Pons (tissue), 1 donor: ENCODE measurements at regions not wholly inside any gene's neighbourhood (a gene's known extent, or its start where the extent isn't known, plus 50 kb on each side); places are given as distances from the start of the nearest gene placed in this dataset.
"Not testable (repeated sequence)": the region's sequence is repeated elsewhere in the genome, so short reads cannot be mapped to it uniquely, and the experiment has no call there.

ENCODE experiments used
- DNase-seq: peaks from one replicate; pipeline ENCODE4 v3.0.0-alpha.2; 2016; ENCODE audit warnings: low spot score

- not testable (repeated sequence) for DNase-seq
Observed at GRCh38 chr2:87457129-87457499, 290.8 kb upstream of the PLGLB2 start.

- DNase-seq, result not testable (repeated sequence)
Observed at GRCh38 chr2:87458938-87459337, 288.9 kb upstream of the PLGLB2 start.

DNA sequence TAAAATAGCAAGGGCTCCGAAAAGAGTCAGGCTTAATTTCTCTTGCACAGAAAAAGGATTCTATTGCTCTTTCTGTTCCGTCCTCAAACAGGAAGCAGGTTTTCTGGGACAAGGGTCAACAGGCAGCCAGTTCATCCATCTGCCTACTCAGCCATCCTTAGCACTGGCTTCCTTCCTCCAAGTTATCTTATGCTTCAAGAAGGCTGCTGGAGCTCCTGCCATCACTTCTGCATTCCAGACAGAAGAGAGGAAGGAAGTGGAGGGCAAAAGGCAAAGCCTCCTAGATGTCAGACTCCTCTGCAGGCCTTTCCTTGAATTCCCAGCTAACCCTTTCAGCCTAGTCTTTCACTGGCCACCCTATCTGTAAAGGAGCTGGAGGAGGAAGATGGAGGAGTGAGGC is 287.8 kb upstream of the PLGLB2 start:
- DNase-seq, result not testable (repeated sequence)

- not testable (repeated sequence) for DNase-seq
Observed at GRCh38 chr2:87460662-87461061, 287.2 kb upstream of the PLGLB2 start.

DNA sequence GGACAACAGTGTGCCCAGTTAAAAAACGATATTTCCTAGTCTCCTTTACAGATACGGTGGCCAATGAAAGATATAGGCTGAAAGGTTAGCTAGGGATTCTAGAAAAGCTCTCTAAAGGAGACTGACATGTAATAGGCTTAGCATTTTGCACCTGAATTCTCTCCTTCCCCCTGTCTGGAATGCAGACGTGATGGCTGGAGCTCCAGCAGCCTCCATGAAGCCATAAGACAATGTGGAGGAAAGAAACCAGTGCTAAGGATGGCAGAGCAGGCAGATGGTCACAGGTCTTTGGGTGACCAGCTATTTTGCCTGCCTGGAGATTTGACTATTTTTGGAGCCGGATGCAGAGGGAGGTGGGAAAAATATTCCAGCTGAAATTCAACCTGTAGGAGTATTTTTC is 286.2 kb upstream of the PLGLB2 start:
- not testable (repeated sequence) for DNase-seq

GRCh38 chr2:87464219-87464618 is 283.7 kb upstream of the PLGLB2 start:
- DNase-seq, result not testable (repeated sequence)

DNA sequence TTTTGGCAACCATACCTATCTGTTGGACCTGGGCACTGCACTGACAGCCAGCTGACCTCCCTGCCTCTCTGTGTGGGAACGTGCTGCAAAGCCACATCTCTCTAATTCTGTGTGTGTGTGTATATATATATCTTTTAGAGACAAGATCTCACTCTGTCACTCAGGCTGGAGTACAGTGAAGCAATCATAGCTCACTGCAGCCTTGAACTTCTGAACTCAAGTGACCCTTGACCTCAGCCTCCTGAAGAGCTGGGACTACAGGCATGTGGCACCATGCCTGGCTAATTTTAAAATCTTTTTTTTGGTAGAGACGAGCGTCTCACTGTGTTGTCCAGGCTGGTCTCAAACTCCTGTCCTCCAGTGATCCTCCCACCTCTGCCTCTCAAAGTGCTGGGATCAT is 282.2 kb upstream of the PLGLB2 start:
- DNase-seq, result not testable (repeated sequence)

- not testable (repeated sequence) for DNase-seq
Observed at GRCh38 chr2:87466591-87467120, 281.2 kb upstream of the PLGLB2 start.

- DNase-seq, result not testable (repeated sequence)
Observed at GRCh38 chr2:87468429-87468981, 279.4 kb upstream of the PLGLB2 start.

- DNase-seq, result not testable (repeated sequence)
Observed at GRCh38 chr2:87469180-87470151, 278.4 kb upstream of the PLGLB2 start.

DNA sequence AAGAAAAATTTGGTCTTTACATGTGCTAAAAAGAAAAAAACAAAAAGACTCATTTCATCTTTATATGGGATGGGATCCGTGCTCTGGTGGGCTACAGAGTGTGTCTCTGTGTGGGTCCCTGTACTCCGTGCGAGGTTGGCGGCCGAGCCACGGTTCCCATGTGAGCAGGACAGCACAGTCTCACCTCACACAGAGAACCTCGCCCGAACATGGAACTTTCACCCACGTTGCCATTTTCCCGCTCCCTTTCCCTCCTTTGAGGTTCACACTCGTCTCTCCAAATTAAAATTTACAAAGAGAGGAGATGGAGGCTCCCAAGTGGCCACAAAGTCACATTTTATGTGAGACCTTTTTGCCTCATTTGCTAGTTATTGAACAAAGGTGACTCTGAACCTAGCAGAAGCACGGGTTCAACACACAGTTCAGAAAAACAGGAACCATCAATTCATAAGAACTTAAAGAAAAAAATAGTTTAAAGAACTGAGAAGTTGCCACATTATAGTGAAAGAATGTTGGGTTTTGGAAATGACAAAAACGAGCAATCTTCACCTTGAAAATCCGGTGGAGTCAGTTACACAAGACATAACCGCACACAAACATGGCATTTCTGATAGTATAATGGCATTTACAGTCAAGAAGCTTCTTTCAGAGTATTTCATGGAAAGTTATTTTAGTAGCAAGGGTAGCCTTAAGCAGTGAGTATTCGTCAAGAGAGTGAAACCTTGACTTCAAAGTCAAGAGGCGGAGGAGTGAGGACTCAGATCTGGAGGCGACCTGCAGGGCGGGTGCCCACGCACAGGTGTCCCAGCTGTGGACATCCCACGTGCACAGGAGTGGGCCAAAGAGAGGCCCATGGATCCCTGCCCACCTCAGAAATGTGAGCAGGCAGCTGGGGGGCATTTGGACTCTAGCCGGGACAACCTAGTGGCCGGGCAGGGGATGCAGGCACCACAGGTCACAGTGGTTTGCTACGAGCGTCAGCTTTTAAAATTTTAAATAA is 277.2 kb upstream of the PLGLB2 start:
- DNase-seq, result not testable (repeated sequence)

DNA sequence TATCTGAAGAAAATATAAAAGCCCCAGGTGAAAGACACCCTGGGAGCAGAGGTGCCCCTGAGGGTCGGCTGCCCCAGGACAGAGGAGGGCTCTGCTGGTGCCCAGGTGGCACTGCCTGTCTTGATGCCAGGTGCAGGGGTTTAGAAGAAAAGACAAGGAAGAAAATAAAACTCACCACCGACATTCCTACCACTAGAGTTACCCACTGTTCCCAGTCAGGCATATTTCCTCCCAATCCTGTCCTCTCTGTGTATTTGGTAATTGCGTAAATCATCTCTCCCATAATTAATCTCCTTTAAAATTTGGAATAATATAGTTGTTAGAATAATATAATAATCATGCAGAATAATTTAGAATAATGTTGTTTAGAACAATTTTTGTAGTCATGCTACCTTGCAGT is 276.4 kb upstream of the PLGLB2 start:
- DNase-seq, result not testable (repeated sequence)

DNA sequence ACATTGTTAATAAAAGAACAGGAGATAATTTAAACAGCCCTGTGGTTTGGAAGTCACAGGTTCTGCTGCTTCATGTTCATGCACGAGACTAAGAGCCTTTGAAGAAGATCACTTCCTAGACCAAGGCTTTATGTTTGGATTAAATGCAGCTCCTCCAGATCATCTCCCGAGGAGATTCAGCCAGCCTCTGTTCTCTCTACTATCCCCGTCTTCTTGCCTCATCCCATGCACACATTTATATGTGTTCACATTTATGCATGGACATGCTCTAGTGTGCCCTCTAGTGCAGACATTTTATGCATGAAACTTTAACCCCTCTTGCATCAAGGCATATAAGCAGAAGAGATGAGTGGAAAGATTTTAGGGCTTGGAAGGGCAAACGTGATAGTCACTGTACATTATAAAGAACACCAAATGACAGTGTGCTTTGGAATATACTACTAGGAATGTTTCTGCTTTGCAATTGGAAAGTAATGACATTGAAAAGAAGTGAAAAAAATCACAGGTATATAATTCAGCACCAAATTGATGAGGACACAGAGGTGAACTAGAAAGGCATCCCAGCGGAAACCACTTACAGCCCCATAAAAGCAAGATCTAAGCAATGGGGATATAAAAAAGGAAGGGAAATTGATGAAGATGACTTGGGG is 271.5 kb upstream of the PLGLB2 start:
- DNase-seq, result not testable (repeated sequence)

DNA sequence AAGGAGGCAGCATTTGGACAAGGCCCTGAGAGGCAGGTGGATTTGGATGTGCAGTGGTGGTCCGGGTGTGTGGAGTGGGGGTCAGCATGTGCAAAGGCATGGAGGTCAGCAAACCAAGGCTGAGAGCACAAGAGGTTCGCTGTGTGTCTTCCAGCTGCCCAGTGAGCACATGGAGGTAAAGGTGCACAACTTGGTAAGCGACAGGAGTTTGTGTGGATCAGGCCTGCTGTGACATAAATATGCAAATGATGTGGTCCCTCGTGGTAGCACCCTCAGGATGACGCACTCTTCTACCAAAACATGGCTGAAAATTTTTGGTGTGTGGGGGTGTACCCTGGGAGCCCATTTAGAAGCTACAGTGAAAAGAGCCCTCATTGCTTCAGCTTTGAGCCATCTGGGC is 271.0 kb upstream of the PLGLB2 start:
- DNase-seq, result not testable (repeated sequence)

- DNase-seq, result not testable (repeated sequence)
Observed at GRCh38 chr2:87477669-87478428, 270.0 kb upstream of the PLGLB2 start.

GRCh38 chr2:87478911-87479310 is 269.0 kb upstream of the PLGLB2 start:
- not testable (repeated sequence) for DNase-seq

DNA sequence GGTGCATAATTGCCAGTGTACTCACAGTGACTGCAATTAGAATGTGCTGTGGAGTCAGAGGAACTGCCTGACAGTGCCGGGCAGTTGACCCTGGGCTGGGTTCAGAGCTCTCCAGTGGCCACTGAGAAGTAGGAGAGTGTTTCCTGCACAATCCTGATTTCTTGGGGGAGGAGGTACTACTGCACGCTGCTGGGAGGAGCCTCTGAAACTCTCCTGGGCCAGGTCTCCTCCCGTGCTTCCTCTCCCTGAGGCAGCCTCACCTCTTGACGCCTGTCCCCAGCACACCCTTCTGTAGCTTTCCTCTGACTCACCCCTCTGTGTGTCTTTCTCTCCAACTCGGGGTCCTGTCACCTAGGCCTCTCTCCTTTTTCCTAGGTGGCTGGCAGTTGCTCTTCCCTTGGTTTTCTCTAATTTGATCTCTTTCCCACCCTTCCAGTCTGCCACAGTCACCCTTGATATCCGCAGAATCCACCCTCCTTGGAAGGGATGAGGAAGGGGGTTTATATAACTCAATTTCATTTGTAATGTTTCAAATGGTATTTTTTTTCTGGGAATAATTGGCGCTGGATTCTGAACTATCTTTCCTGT is 264.7 kb upstream of the PLGLB2 start:
- DNase-seq, result not testable (repeated sequence)

DNA sequence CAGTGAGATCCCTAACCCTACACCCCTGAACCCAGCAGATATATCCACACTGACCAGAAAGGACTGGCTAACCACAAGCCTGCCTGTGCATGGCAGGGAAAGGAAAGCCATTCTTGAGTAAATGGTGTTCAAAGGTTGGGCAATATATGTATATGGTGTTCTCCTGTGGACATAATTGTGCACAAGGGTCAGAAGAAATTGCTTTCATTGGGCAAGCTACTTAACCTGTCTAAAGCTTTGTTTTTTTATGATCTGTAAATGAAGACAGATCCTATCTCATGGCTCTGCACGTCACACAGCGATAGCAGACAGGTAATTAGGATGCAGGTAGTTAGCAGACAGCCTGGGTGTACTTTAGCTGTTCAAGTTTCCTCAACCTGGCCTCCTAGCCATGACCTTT is 263.5 kb upstream of the PLGLB2 start:
- not testable (repeated sequence) for DNase-seq

- not testable (repeated sequence) for DNase-seq
Observed at GRCh38 chr2:87485455-87485854, 262.4 kb upstream of the PLGLB2 start.

DNA sequence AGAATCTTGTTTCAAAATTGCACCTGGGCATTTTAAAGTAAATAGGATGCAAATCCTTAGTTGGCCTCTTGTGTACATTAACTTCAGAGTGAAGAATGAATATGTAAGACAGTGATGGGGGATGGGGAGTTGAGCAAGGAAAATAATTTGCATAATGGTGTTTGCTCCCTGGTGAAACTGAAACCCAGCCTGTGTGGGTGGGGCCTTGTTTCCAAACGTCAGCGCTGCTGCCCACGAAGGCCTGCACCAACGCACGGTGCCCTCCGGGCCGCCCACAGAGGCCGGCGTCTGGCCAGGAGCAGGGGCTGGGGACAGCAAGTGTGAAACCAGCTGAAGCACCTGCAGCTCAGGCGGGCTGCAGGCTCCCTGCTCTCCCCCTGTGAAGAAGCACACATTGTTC is 262.0 kb upstream of the PLGLB2 start:
- not testable (repeated sequence) for DNase-seq
